Activated T-helper 1 cell treated with anti-CD3 and anti-CD28 coated beads, Interleukin-12 subunit alpha, Interleukin-12 subunit beta, Interleukin-2, Interleukin-4 antibody, amounts not matched to agents 30 ng/mL and 10 ng/mL and 1 ng/mL, durations not matched to agents 14 hours and 24 hours and 36 hours (primary cell): ENCODE measurements at regions not wholly inside any gene's neighbourhood (a gene's known extent, or its start where the extent isn't known, plus 50 kb on each side); places are given as distances from the start of the nearest gene placed in this dataset.

ENCODE experiments used
- DNase-seq: peaks from one replicate; pipeline ENCODE4 v3.0.0; 2021; ENCODE audit warnings: low spot score
- H3K27ac Mint-ChIP-seq: one replicate; pipeline ENCODE4 v1.8.0; 2021; ENCODE audit warnings: mild to moderate bottlenecking, mixed read lengths
- H3K27me3 Mint-ChIP-seq: one replicate; pipeline ENCODE4 v1.8.0; 2022; ENCODE audit warnings: mild to moderate bottlenecking, moderate library complexity, mixed read lengths; ENCODE audit not compliant: insufficient read depth
- H3K36me3 Mint-ChIP-seq: one replicate; pipeline ENCODE4 v1.8.0; 2021; ENCODE audit warnings: low read depth, mixed read lengths
- H3K4me1 Mint-ChIP-seq: one replicate; pipeline ENCODE4 v1.8.0; 2021; ENCODE audit warnings: low read depth, mixed read lengths
- H3K4me3 Mint-ChIP-seq: one replicate; pipeline ENCODE4 v1.8.0; 2021; ENCODE audit warnings: mild to moderate bottlenecking, moderate library complexity, mixed read lengths
- H3K9me3 Mint-ChIP-seq: one replicate; pipeline ENCODE4 v1.8.0; 2021; ENCODE audit warnings: mixed read lengths
- intact Hi-C: fragments of 100-400 bp; cut with micrococcal nuclease; formaldehyde crosslinking; loops from one replicate; pipeline ENCODE4 v1.15.1; 2024

DNA sequence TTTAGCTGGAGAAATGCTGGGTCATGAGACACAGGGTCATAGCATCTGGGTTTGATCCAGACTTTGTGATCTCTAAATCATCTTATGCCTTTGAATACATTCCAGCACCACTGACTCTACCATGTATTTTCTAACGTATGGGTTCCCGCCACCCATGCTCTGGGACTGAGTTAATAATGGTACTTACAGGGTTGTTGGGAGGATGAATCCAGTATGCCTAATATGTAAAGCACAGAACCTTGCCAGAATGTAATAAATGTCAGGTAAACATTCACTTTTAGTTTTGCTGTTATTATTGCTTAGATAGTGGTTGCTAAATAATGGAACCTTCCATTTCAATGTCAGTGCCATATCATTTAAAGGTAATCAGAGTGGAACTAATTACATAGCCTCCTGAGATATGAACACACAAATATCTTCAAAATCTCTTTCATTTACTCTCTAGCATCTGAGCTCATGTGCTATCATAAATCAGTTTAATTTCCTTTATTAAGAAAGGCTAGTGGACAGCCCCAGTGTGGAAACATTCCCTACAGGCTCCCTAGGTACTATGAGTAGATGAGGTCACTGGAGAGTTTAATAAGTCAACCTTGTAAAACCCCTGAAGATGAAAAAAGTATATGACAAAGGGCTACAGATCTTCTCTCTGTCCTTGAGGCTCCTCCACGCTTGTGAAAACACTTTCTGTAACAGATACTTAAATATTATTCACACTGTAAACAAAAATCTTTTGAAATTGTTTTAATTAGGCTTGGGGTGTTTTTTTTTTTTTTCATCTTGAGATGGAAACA, 226.6 kb downstream of the ALDH8A1 start:
- H3K4me3 Mint-ChIP-seq = no peak overlapping the region
- H3K4me1 Mint-ChIP-seq = no peaks in the 10 kb centered on the region
- no peak for DNase-seq
- intact Hi-C loops = no loop called here
- no peaks in the 10 kb centered on the region for H3K36me3 Mint-ChIP-seq
- H3K9me3 Mint-ChIP-seq = no peaks in the 10 kb centered on the region
- peaks cover 34% of the 10 kb centered on the region for H3K27me3 Mint-ChIP-seq
- no peak overlapping the region for H3K27ac Mint-ChIP-seq

DNA sequence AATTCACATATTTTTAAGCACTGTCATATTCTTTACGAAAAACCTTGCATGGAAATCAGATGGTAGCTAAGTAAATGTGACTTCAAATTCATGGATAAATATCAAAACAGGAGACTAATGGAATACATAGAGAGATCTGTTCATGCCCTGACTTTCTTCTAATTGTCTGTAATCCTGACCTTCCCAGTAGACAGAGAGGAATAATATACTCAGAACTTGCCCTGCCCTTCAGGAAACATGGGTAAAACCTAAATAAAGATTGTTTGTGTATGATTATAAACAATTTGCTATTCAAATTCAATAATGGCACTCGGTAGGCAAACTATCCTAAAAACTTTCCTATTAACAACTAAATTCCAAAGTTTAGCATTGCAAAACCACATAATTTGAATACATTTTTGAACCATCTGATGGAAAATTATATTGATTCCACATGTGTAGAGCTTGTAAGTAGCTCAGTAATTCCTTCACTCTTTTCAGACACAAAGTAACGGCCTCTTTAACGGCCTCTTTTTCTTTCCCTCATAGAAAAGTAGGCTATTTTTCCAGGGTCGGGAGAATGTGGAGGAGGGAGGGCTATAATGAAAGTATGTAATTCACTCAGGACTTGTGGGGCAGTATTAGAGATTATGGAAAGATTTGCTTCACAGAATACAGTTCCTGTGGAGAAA, 227.6 kb downstream of the ALDH8A1 start:
- peaks cover 28% of the 10 kb centered on the region for H3K27me3 Mint-ChIP-seq
- no peaks in the 10 kb centered on the region for H3K36me3 Mint-ChIP-seq
- no peak overlapping the region for H3K27ac Mint-ChIP-seq
- no peaks in the 10 kb centered on the region for H3K9me3 Mint-ChIP-seq
- H3K4me1 Mint-ChIP-seq = no peaks in the 10 kb centered on the region
- H3K4me3 Mint-ChIP-seq = no peak overlapping the region
- intact Hi-C loops = no loop called here
- no peak for DNase-seq

DNA sequence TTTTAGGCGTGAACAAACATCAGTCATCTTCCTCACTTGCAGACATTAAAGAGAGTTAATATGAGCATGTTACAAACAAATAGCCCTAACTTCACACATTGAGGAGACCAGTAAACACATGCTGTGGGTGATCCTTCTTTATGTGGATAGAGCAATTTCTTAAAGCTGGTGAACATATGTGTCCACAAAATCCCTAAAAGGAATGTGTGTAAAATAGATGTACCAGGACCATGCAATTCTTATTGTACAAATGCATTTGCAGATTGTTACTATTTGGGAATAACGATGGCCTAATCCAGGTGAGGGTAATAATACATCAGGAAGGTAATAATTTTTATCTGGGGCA, 228.9 kb downstream of the ALDH8A1 start:
- H3K4me3 Mint-ChIP-seq = no peak overlapping the region
- H3K9me3 Mint-ChIP-seq = no peaks in the 10 kb centered on the region
- H3K36me3 Mint-ChIP-seq = no peaks in the 10 kb centered on the region
- no peaks in the 10 kb centered on the region for H3K4me1 Mint-ChIP-seq
- no peak for DNase-seq
- intact Hi-C loops = no loop called here
- peaks cover 17% of the 10 kb centered on the region for H3K27me3 Mint-ChIP-seq
- H3K27ac Mint-ChIP-seq = no peak overlapping the region

DNA sequence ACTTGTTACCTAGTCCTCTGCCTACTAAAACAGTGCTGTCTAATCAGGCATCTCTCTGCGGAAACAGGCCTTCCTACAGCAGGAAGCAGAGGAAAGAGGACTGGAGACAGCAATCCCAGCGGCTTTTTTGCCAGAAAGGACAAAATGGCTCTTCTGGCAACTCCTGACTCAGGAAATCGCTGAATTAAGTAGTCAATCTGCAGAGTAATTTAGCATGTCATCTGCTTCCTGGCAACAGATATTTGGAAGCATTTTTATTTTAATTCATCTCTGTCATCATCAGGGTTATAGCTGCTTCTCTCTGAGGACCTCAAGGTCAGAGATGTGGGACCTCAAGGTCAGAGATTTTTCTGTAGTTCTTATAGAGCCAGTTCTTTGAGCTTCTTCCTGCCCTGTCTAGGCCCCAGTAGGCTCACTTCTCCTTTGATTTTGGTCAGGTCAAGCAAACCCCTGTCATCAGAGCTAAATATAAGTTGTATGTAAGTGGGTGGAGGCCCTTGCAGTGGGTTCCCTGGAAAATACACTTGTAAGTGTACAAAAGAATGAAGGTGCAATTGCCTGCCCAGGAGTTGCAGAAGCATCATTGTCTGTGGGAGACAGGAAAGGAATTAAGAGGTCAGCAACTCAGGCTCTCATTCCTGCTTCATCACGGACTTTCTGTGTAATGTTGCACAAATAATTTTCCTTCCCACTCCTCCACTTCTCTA, 229.4 kb downstream of the ALDH8A1 start:
- H3K27ac Mint-ChIP-seq = no peak overlapping the region
- H3K27me3 Mint-ChIP-seq = peaks cover 17% of the 10 kb centered on the region
- intact Hi-C loops = no loop called here
- no peaks in the 10 kb centered on the region for H3K4me1 Mint-ChIP-seq
- H3K9me3 Mint-ChIP-seq = no peaks in the 10 kb centered on the region
- H3K36me3 Mint-ChIP-seq = no peaks in the 10 kb centered on the region
- DNase-seq = no peak
- no peak overlapping the region for H3K4me3 Mint-ChIP-seq

DNA sequence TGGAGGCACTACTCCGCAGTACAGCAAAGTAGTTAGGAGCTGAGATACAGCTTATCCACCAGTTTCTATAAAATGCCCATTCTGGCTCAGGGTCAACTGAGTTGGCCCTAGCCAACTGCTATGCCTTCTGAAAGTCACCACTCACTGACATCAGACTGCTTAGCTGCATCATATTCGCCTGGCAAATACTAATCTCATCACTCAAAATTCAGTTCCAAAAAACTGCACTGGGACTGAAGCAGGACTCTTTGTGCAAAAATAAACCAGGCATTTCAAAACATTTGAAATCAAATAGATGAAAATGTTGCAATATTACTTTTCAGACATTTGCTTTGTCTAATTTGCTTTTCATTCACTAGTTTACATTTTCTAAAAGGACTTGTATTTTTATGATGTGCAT, 230.0 kb downstream of the ALDH8A1 start:
- intact Hi-C loops = no loop called here
- peaks cover 15% of the 10 kb centered on the region for H3K27me3 Mint-ChIP-seq
- H3K4me3 Mint-ChIP-seq = no peak overlapping the region

DNA sequence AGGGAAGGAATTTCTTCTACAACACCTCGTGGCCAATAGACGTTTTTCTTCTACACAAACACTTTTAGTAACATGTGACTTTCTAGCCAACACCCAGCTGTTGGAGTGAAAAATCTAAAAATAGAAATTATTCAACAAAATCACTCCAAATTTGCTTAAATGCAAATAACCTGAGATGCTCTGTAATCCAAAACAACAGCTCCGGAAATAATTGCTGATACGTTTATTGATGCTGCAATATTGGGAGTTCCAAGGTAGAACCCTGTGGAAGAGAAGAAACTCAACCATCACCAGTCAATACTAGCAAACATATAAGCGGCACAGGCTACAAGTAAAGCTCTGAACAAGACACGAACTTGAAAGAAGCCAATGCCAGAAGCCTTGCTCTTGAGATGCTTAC, 230.6 kb downstream of the ALDH8A1 start:
- Mint-ChIP-seq H3K4me1 (no peaks in the 10 kb centered on the region), H3K36me3 (no peaks in the 10 kb centered on the region), H3K27me3 (peaks cover 15% of the 10 kb centered on the region), H3K27ac (no peak overlapping the region), H3K9me3 (no peaks in the 10 kb centered on the region), H3K4me3 (no peak overlapping the region)
- no peak for DNase-seq
- intact Hi-C loops = no loop called here

More for the DNA sequence above, 230.0 kb downstream of the ALDH8A1 start:
- H3K4me1 Mint-ChIP-seq = no peaks in the 10 kb centered on the region
- no peaks in the 10 kb centered on the region for H3K36me3 Mint-ChIP-seq
- H3K27ac Mint-ChIP-seq = no peak overlapping the region
- H3K9me3 Mint-ChIP-seq = no peaks in the 10 kb centered on the region
- no peak for DNase-seq

DNA sequence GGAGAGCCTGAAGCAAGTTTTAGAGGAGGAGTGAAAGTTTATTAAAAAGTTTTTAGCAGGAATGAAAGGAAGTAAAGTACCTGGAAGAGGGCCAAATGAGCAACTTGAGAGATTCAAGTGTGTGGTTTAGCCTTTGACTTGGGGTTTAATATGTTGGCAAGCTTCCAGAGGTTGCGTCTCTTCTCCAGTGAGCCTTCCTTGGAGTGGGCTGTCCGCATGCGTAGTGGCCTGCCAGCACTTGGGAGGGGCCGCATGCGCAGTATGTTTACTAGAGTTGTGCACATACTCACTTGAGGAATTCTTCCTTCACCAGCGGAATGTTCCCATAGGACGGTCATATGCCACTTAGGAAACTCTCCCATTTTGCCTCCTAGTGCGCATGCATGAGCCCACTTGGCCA, 235.2 kb downstream of the ALDH8A1 start:
- Mint-ChIP-seq H3K27me3 (peaks cover 9% of the 10 kb centered on the region), H3K9me3 (no peaks in the 10 kb centered on the region), H3K36me3 (no peaks in the 10 kb centered on the region), H3K27ac (no peak overlapping the region), H3K4me3 (no peak overlapping the region), H3K4me1 (no peaks in the 10 kb centered on the region)
- DNase-seq = no peak
- intact Hi-C loops = no loop called here

DNA sequence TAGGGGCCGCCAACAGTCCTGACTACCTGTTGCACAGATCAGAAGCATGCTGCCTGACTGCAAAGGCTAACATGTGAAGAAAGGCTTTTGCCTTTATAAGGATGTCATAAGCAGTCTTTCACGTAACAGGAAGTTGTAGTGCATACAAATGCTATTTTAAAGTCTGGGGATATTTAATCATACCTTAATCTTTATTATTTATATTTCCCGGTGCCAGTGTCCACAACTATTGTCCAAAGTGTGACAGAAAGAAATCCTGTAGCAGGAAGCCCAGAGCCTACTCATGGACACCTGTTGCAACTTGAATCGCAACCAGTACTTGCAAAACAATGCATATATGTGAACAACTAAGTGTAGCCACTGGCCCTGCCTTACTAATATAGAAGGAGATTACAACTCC, 235.8 kb downstream of the ALDH8A1 start:
- H3K9me3 Mint-ChIP-seq = no peaks in the 10 kb centered on the region
- H3K36me3 Mint-ChIP-seq = no peaks in the 10 kb centered on the region
- no peak overlapping the region for H3K4me3 Mint-ChIP-seq
- peaks cover 9% of the 10 kb centered on the region for H3K27me3 Mint-ChIP-seq
- no peak for DNase-seq
- H3K4me1 Mint-ChIP-seq = no peaks in the 10 kb centered on the region
- H3K27ac Mint-ChIP-seq = no peak overlapping the region
- intact Hi-C loops = no loop called here

DNA sequence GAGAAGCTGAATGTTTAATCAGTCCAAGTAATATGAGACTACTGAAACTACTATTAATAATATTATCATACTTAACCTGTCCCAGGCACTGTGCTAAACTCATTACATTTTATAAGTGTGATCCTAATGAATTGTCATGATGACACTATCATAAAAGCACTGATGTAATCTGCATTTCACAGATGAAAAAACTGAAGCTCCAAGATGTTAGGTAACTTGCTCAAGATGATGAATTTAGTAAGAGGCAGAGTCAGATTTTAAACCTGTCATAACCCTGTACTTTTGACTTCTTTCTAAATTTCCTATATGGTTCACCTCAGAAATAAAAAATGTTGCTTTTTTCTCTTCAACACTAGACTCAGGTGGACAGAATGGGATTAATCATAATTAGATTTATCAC, 237.6 kb downstream of the ALDH8A1 start:
- peaks cover 18% of the 10 kb centered on the region for H3K27me3 Mint-ChIP-seq
- no peak overlapping the region for H3K27ac Mint-ChIP-seq
- no peak overlapping the region for H3K4me3 Mint-ChIP-seq
- intact Hi-C loops = no loop called here
- DNase-seq = no peak
- no peaks in the 10 kb centered on the region for H3K4me1 Mint-ChIP-seq
- H3K9me3 Mint-ChIP-seq = no peaks in the 10 kb centered on the region
- H3K36me3 Mint-ChIP-seq = no peaks in the 10 kb centered on the region

DNA sequence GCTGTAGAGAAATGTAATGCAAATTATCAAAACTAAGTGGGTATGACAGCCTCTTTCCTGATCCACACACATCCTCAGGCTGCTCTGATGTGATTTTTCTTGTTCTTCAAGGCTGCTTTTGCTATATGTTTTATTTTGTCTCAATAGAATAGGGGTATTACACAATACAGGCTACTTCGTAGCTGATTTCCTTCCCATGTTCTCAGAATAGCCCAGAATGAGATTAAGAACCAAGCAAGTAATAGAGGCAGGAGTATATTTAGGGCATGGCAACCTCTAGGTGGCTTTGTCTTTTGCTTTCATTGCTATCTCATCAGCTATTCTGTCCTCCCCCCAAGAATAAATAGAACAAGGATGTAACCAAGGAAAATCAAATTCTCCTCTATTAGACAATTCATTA, 241.8 kb downstream of the ALDH8A1 start:
- no peaks in the 10 kb centered on the region for H3K9me3 Mint-ChIP-seq
- H3K4me1 Mint-ChIP-seq = no peaks in the 10 kb centered on the region
- peaks cover 18% of the 10 kb centered on the region for H3K27me3 Mint-ChIP-seq
- no peaks in the 10 kb centered on the region for H3K36me3 Mint-ChIP-seq
- H3K27ac Mint-ChIP-seq = no peak overlapping the region
- intact Hi-C loops = no loop called here
- no peak overlapping the region for H3K4me3 Mint-ChIP-seq
- DNase-seq = no peak

DNA sequence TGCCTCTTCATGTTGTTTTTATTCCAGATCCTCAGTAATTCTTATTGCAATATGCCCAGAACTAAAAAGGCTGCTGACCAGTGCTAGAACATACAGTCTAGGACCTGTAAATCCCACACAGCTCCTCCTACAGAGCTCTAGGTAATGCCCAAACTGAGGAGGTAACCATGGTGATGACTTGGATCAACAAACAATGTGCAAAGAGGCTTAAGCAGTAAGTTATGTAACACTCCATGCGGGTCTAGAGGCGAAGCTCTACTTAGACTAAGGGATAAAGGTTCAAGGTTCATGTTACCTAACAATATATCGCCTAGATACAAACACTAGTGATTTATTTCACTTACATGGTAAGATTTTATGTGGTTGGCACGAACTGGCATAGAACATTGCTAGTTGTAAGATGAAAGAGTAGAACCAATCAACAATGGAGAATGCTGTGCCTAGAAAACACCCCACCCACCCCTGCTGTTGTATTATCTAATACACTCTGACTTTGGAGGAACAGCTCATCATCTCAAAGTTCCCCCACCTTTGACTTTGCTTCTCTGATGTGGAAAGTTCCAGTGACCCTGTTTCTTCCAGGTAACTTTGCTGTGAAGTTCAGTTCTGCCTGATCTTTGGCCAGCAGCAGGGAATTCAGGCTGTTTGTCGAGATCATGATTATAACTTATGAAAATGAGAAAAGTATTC, 242.4 kb downstream of the ALDH8A1 start:
- H3K36me3 Mint-ChIP-seq = no peaks in the 10 kb centered on the region
- no peak overlapping the region for H3K27ac Mint-ChIP-seq
- no peak for DNase-seq
- no peak overlapping the region for H3K4me3 Mint-ChIP-seq
- no peaks in the 10 kb centered on the region for H3K4me1 Mint-ChIP-seq
- H3K9me3 Mint-ChIP-seq = no peaks in the 10 kb centered on the region
- intact Hi-C loops = no loop called here
- H3K27me3 Mint-ChIP-seq = peaks cover 15% of the 10 kb centered on the region

DNA sequence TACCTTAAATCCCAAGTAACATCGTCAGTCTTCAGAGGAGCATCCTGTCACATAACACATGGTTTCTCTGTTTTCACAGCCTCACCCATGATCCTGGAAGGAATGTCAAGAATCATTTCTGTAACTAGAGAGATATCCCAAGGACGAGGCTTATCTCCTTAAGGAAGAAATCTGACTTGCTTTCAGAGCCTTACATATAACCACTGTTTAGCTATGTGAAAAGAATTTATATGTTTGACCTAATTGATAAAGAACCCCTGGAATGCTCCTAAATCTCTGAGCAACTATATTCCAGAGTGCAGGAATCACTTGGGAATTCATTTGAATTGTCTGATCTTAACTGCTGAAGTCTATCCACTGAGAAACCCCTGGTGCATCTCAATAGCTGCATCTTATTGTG, 243.1 kb downstream of the ALDH8A1 start:
- Mint-ChIP-seq H3K9me3 (no peaks in the 10 kb centered on the region), H3K4me1 (no peaks in the 10 kb centered on the region), H3K27me3 (peaks cover 15% of the 10 kb centered on the region), H3K27ac (no peak overlapping the region), H3K4me3 (no peak overlapping the region), H3K36me3 (no peaks in the 10 kb centered on the region)
- intact Hi-C loops = no loop called here
- DNase-seq = no peak

DNA sequence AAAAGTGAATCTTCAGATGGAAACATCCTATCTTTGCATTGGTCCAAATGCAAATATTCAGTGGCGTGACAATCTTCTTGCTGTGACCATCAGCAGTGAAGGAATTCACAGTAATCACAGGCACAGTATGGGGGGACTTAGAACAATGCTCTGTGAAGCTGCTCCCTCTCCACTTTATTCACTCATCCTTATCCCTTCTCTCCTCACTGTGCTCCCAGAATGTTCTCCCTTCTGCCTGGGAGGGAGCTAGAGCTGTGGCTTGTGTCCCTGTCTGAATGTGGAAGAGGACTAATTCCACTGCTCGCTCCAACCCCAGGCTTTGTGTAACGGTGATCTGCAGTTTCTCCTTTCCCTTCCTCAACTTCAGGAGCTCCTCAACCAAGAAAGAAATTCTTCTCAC, 243.7 kb downstream of the ALDH8A1 start:
- DNase-seq = no peak
- Mint-ChIP-seq H3K4me1 (no peaks in the 10 kb centered on the region), H3K9me3 (no peaks in the 10 kb centered on the region), H3K27me3 (peaks cover 14% of the 10 kb centered on the region), H3K4me3 (no peak overlapping the region), H3K36me3 (no peaks in the 10 kb centered on the region), H3K27ac (no peak overlapping the region)
- intact Hi-C loops = no loop called here
